ENCODE measurements at regions not wholly inside any gene's neighbourhood (a gene's known extent, or its start where the extent isn't known, plus 50 kb on each side); places are given as distances from the start of the nearest gene placed in this dataset.
"Not testable (repeated sequence)": the region's sequence is repeated elsewhere in the genome, so short reads cannot be mapped to it uniquely, and the experiment has no call there.

GRCh38 chr6:76843054-76843822 lies 620.1 kb downstream of the HTR1B start:
- DNase-seq (ENCODE audit: low read depth) = no peak

- no peak for DNase-seq (ENCODE audit: low read depth)
These were observed 622.4 kb downstream of the HTR1B start for GRCh38 chr6:76840865-76841264.

DNA sequence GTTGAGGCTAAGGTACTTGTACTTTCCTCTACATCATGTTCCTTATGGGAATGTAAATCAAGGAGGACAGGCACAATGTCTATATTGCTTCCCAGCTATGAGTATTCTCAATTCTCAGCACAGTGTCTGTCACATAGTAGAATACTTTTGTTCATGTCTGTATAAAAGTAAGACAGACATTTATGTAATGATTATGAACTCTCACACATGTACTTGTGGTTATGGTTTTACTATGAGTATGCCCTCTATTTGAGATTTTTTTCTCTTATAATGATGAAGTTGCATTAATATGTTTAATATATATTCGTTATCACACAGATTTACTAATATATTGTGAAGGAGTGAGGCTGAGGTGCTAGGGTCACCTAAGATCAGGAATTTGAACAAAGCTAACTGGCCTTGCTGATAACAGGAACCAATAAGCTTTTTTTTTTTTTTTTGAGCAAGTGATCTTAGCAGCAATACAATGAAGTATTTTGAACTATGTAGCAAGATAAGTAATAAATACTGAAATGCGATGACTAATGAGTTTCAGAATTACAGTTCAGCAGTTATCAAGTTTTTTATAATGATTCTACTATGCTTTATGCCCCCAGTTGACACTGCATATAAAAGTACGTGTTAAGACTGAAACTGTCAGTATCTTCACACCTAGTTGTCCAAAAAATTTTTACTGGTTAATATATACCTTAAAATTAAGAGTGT lies 623.1 kb downstream of the HTR1B start:
- DNase-seq (ENCODE audit: low read depth) = no peak

- DNase-seq (ENCODE audit: low read depth) = no peak
These were observed 623.8 kb downstream of the HTR1B start for GRCh38 chr6:76839505-76839904.

DNA sequence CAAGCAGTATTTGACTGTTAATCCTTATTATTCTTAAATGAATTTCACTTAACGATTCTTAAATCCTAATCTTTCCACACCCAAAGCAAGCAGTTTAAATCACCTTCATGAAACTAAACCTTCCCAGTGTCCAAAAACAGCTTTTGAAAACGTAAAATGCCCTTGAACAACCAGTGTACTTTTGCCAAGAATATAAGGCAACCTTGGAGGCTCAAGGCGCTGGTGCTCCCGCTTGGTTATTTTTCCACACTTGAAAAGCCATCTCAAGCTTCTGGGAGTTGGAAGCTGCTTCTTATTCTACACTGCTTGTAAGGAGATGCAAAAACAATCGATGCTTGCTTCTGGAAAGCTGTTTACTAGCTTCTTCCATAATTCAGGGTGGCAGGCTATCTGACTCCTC lies 625.7 kb downstream of the HTR1B start:
- no peak for DNase-seq (ENCODE audit: low read depth)

GRCh38 chr6:76835695-76836094 lies 627.6 kb downstream of the HTR1B start:
- no peak for DNase-seq (ENCODE audit: low read depth)

- no peak for DNase-seq (ENCODE audit: low read depth)
These were observed 628.0 kb downstream of the HTR1B start for GRCh38 chr6:76835293-76835692.

DNA sequence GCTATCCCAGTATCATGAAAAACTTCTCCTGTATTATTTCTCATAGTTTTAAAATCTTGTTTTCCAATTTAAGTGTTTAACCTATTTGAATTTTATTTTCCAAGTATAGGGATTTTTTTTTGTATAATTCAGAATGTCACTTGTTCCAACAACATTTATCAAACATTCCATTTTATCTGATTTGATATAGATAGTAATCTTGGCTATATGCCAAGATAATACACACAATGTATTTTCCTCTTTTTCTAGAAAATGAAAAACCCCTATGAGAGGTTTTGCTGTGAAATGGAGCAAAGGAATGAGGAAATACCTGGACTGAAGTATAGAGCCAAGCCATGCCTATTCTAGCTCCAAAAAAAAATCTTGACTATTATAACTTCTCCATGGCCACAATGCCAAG lies 628.9 kb downstream of the HTR1B start:
- no peak for DNase-seq (ENCODE audit: low read depth)

DNA sequence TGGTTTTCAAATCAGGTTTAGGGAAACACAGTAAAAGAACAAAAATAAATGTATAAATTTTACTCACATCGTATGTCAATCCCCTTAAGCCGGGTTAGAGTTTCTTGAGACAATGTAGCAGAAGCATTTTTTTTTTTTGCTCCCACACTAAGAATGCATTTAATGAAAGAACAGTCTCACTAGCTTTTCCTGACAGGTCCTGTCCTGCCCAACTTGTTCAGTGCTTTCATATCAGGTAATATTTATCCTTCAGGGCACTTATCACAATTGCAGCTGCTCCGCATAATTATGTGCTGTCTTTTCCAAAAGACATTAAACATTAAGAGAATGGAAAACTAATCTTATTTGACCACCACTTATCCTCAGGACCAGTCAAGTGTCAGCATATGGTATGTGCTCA lies 632.0 kb downstream of the HTR1B start:
- no peak for DNase-seq (ENCODE audit: low read depth)

- DNase-seq (ENCODE audit: low read depth) = not testable (repeated sequence)
These were observed 639.7 kb downstream of the HTR1B start for GRCh38 chr6:76823578-76823977.

- DNase-seq (ENCODE audit: low read depth) = no peak
These were observed 644.8 kb downstream of the HTR1B start for GRCh38 chr6:76818451-76818850.

- no peak for DNase-seq (ENCODE audit: low read depth)
These were observed 645.9 kb downstream of the HTR1B start for GRCh38 chr6:76817429-76817828.

GRCh38 chr6:76814496-76815458 lies 648.5 kb downstream of the HTR1B start:
- no peak for DNase-seq (ENCODE audit: low read depth)

DNA sequence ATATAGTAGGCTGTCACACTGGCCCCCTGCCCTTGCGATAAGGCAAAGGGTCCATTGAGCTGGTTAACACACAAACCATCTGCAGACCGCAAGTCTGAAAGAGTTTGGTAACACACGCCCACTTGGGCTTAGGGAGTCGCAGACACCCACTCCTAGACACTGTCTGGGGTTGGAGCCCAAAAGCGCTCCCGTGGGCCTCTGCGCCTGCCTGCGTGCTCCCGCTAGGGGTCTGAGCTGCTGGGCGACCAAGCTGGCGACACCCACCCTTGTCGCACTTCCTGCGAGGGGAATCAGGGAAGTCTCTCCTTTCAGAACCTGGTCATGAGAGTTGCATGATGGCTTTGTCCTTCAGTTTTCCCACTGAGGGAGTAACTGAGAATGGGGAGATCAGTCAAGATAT lies 653.0 kb downstream of the HTR1B start:
- DNase-seq (ENCODE audit: low read depth) = no peak

DNA sequence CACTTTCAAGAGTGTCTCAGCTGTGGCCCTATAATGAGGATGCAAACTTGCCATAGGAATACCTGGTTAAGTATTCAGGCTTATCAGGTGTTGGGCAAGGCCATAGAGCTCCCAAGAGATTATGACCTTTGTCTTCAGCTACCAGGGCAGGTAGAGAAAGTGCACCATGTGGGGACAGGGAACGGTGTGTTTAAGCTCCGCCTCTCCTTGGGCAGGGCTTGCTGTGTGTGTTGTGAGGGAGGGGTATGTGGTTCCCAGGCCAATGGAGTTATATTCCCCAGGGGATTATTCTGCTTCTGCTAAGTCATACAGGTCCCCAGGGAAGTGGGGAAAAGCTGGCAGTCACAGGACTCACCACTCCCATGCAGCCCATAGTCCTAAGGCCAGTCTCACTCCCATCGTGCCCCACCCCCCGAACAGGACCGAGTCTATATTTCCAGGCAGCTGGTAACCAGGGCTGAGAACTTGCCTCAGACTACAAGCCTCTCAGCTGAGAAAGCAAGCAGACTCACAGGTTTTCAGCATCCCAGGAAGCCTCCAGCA lies 660.2 kb downstream of the HTR1B start:
- DNase-seq (ENCODE audit: low read depth) = no peak

- no peak for DNase-seq (ENCODE audit: low read depth)
These were observed 670.9 kb downstream of the HTR1B start for GRCh38 chr6:76792394-76792793.

DNA sequence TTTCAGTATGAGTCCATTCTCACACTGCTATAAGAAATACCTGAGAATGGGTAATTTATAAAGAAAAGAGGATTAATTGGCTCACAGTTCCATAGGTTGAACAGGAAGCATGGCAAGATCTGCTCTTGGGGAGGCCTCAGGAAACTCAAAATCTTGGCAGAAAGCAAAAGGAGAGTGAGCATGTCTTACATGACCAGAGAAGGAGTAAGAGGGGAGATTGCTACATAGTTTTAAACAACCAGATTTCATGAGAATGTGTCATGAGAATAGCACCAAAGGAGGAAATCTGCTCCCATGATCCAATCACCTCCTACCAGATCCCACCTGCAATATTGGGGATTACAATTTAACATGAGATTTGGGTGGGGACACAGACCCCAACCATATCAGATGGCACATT lies 672.4 kb downstream of the HTR1B start:
- no peak for DNase-seq (ENCODE audit: low read depth)

DNA sequence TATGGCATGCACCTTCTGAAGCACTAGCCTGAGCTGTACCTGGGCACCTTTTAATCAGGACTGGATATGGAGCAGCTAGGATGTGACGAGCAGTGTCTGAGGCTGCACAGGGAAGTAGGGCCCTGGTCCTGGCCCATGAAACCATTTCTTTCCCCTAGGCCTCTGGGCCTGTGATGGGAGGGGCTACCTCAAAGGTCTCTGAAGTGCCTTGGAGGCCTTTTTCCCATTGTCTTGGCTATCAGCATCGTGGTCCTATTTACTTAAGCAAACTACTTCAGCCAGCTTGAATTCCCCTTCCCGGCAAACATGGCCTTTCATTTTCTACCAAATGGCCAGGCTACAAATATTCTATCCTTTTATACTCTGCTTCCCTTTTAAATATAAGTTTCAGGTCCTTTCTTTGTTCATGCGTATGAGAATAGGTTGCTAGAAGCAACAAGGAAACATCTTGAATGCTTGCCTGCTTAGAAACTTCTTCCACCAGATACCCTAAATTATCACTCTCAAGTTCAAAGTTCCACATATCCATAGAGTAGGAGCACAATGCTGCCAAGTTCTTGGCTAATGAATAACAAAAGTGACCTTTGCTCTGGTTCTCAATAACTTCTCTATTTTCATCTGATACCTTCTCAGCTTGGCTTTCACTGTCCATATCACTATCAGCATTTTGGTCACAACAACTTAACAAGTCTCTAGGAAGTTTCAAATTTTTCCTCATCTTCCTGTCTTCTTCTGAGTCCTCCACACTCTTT lies 673.1 kb downstream of the HTR1B start:
- DNase-seq (ENCODE audit: low read depth) = no peak

- DNase-seq (ENCODE audit: low read depth) = no peak
These were observed 673.7 kb downstream of the HTR1B start for GRCh38 chr6:76789580-76789979.

GRCh38 chr6:76788155-76788554 lies 675.1 kb downstream of the HTR1B start:
- DNase-seq (ENCODE audit: low read depth) = no peak

- DNase-seq (ENCODE audit: low read depth) = no peak
These were observed 684.2 kb downstream of the HTR1B start for GRCh38 chr6:76779068-76779467.

DNA sequence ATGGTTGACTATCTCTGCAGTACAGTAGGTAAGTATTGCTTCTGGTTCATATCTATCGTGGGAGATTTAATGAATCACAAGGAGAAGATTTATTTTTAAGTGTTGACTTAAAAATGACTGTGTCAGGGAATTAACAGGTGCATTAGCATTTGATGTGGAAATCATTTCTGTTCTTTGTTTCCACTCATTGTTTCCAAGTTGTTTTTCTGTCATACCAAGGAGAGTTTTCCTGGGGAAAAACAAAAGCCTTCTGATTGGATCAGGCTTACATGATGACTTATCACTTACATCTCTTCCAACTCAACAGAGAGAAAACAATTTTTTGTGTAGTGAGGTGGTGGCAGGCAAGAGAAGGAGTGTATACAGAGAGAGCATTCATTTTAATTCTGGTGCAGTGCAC lies 686.4 kb downstream of the HTR1B start:
- DNase-seq (ENCODE audit: low read depth) = no peak

Data from CMK (cell line).